Fibroblast of mammary gland (primary cell): ENCODE measurements at regions not wholly inside any gene's neighbourhood (a gene's known extent, or its start where the extent isn't known, plus 50 kb on each side); places are given as distances from the start of the nearest gene placed in this dataset.
A peak's percentile ranks its signal among the peaks of the same experiment; 100 is the strongest.

ENCODE experiments used
- DNase-seq: peaks from one replicate; pipeline ENCODE4 v3.0.0-alpha.2; 2010; ENCODE audit warnings: low read depth
- H3K4me3 ChIP-seq: 2 replicates; pipeline ENCODE4 v1.5.1; 2011; ENCODE audit warnings: low read depth, mild to moderate bottlenecking, low read length, moderate library complexity; ENCODE audit not compliant: control insufficient read depth
- CTCF ChIP-seq: conservative IDR thresholded peaks from 2 replicates; pipeline ENCODE4 v1.5.1; 2011; ENCODE audit warnings: low read depth, low read length, inconsistent platforms; ENCODE audit not compliant: control insufficient read depth, insufficient read depth

GRCh38 chr16:17538927-17539326 lies 68.2 kb upstream of the XYLT1 start:
- H3K4me3 ChIP-seq = no peak overlapping the region
- DNase-seq = peak; percentile 44
- TF ChIP-seq CTCF = no peak

DNA sequence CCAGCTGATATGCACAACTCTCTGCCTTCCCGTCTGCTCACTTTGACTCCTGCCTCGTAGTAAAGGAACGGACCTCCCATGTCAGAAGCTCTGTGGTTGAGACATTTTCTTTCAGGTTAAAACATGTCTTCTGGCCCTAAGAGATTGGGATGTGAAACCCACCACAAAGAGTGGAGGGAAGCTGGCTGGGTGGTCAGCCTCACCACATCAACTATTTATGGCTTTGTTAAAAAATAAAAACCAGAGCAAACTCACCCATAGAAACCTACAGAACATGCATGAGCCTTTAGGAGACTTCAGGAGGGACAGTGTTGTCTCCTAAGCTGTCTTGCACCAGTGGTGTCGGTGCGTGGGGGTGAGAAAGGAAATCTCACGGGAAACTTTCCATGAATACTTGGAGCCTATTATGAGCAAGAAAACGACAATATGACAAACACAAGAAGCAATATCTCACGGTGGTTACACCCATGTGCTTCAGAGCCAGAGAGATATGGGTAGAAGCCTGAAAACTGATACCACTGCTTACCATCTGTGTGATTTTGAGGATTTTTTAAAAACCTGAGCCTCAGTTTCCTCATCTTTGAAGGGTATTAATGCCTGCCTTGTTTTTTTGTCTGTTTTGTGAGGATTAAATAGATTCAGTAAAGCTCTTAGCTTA lies 61.7 kb upstream of the XYLT1 start:
- DNase-seq = no peak
- no peak overlapping the region for H3K4me3 ChIP-seq
- no peak for TF ChIP-seq CTCF

GRCh38 chr16:17529982-17530760 lies 59.4 kb upstream of the XYLT1 start:
- H3K4me3 ChIP-seq = no peak overlapping the region
- no peak for TF ChIP-seq CTCF
- no peak for DNase-seq

DNA sequence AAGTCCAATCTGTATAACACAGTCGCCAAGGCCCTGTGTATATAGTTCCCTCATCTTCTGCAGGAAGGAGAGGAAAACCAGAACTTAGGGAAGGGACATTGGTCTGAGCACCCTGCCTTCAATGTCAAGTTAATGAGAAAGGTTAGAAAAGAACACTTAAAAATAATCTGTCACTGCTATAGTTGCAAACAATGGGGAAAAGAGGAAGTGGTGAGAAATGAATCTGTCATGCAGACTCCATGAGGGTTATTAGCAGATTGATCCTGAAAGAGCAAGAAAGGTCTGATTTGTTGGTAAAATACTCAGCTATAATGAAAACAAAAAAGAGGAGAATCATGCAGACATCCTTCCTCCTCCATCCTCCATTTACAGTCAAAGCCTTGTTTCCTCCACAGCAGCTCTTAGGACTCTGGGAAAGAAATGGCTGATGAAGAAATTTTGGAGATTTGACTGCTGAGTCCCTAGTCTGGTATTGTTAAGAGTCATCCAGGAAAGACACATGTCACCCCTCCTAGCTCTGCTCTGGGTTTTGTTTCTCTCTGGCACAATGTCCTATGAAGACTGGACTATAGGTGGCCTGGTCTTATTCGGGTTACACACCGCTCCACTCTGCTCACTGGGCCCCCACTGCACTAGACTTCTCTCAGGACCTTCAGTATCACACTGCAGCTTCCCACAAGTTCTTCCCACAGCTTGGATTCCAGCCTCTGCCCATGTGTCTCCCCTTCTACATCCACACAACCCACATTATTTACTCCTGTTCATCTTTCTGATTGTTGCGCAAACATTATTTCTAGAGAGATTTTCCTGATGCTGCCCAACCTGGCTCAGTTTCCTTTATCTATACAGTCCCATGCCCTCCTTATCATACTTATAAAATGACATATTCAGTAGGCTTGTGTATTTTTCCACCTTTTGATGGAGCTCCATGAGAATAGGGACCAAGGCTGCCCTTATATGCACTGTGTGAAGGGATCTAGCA lies 56.5 kb upstream of the XYLT1 start:
- no peak for DNase-seq

GRCh38 chr16:17524656-17525055 lies 53.9 kb upstream of the XYLT1 start:
- no peak for DNase-seq
- no peak overlapping the region for H3K4me3 ChIP-seq

More for the DNA sequence above, 56.5 kb upstream of the XYLT1 start:
- no peak for TF ChIP-seq CTCF
- no peak overlapping the region for H3K4me3 ChIP-seq

More at GRCh38 chr16:17524656-17525055, 53.9 kb upstream of the XYLT1 start:
- TF ChIP-seq CTCF = no peak
